HEK293T (cell line): ENCODE measurements at regions not wholly inside any gene's neighbourhood (a gene's known extent, or its start where the extent isn't known, plus 50 kb on each side); places are given as distances from the start of the nearest gene placed in this dataset.

Source experiments
- CTCF ChIA-PET: fragments of 350-600 bp; formaldehyde crosslinking; extraction: SDS; loops from one replicate; lab custom pipeline; 2021; ENCODE audit warnings: antibody characterized with exemption, inconsistent platforms; lab: Yijun Ruan, JAX
- POLR2A ChIA-PET: fragments of 350-600 bp; formaldehyde crosslinking; extraction: SDS; loops from one replicate; lab custom pipeline; 2020; ENCODE audit warnings: antibody characterized with exemption, inconsistent platforms; lab: Yijun Ruan, JAX
- DNase-seq: peaks from one replicate; pipeline ENCODE4 v3.0.0; 2012; ENCODE audit warnings: mixed read lengths; ENCODE audit errors: extremely low spot score
- ARNT ChIP-seq: fragments of 450-650 bp; IDR thresholded peaks from 2 replicates; pipeline ENCODE4 v1.6.1; 2017; ENCODE audit warnings: mild to moderate bottlenecking
- BHLHE40 ChIP-seq: fragments of 450-650 bp; IDR thresholded peaks from 2 replicates; pipeline ENCODE4 v1.6.1; 2016; ENCODE audit warnings: mild to moderate bottlenecking, moderate library complexity, borderline replicate concordance
- CTBP1 ChIP-seq: fragments of 450-650 bp; IDR thresholded peaks from 2 replicates; pipeline ENCODE4 v1.6.1; 2016; ENCODE audit warnings: borderline replicate concordance
- ELF4 ChIP-seq: fragments of 450-650 bp; IDR thresholded peaks from 2 replicates; pipeline ENCODE4 v1.6.1; 2017; ENCODE audit warnings: antibody characterized with exemption
- FOXA1 ChIP-seq: fragments of 450-650 bp; IDR thresholded peaks from 2 replicates; pipeline ENCODE4 v1.6.1; 2016; ENCODE audit warnings: mild to moderate bottlenecking
- FOXK2 ChIP-seq: fragments of 450-650 bp; IDR thresholded peaks from 2 replicates; pipeline ENCODE4 v1.6.1; 2016; ENCODE audit warnings: mild to moderate bottlenecking
- FOXM1 ChIP-seq: fragments of 450-650 bp; IDR thresholded peaks from 2 replicates; pipeline ENCODE4 v1.6.1; 2017; ENCODE audit warnings: mild to moderate bottlenecking, borderline replicate concordance
- HDGF ChIP-seq: fragments of 450-650 bp; IDR thresholded peaks from 2 replicates; pipeline ENCODE4 v1.6.1; 2017; ENCODE audit warnings: antibody characterized with exemption, borderline replicate concordance
- L3MBTL2 ChIP-seq: fragments of 450-650 bp; conservative IDR thresholded peaks from 2 replicates; pipeline ENCODE4 v1.6.1; 2016; ENCODE audit warnings: mild to moderate bottlenecking
- LEF1 ChIP-seq: fragments of 450-650 bp; IDR thresholded peaks from 2 replicates; pipeline ENCODE4 v1.6.1; 2017; ENCODE audit warnings: mild to moderate bottlenecking, borderline replicate concordance
- NFRKB ChIP-seq: fragments of 450-650 bp; IDR thresholded peaks from 2 replicates; pipeline ENCODE4 v1.6.1; 2016; ENCODE audit warnings: mild to moderate bottlenecking, moderate library complexity
- SP1 ChIP-seq: fragments of 450-650 bp; IDR thresholded peaks from 2 replicates; pipeline ENCODE4 v1.6.1; 2017
- SUZ12 ChIP-seq: fragments of 450-650 bp; IDR thresholded peaks from 2 replicates; pipeline ENCODE4 v1.6.1; 2016; ENCODE audit warnings: mild to moderate bottlenecking
- TARDBP ChIP-seq: fragments of 450-650 bp; IDR thresholded peaks from 2 replicates; pipeline ENCODE4 v1.6.1; 2016
- ZNF384 ChIP-seq: fragments of 450-650 bp; IDR thresholded peaks from 2 replicates; pipeline ENCODE4 v1.6.1; 2016
- TF ChIP-seq, protein P1 (sequence below): fragments of 450-650 bp; IDR thresholded peaks from 2 replicates; pipeline ENCODE4 v1.6.1; 2016

DNA sequence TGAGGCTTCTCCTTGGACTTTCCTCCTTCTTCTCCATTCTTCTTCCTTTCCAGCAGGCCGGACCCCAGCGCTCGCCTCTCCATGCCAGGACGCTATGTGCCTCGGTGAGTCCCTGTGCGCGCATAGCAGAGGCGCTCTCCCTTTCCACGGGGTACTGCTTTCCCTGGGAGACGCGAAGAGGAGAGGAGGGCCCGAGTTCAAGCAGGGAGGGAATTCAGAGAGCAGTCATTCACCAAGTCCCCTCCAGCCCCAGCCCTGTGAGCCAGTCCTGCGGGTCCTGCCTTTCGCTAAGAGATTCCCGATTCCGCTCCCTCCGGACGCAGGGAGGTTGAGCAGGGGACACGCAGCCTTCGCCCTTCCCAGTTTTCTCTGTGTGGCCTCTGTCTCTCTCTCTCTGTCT, 160.4 kb downstream of the EFNB2 start:
- POLR2A ChIA-PET, result no interaction called here
- DNase-seq, result no peak
- TF ChIP-seq FOXM1 (no peak), NFRKB (no peak), CTBP1 (no peak), LEF1 (no peak), L3MBTL2 (no peak), TARDBP (no peak), HDGF (no peak), FOXK2 (no peak), ELF4 (no peak), SP1 (no peak), ZNF384 (no peak), FOXA1 (no peak), SUZ12 (no peak), BHLHE40 (no peak)
- TF ChIP-seq, protein P1, sequence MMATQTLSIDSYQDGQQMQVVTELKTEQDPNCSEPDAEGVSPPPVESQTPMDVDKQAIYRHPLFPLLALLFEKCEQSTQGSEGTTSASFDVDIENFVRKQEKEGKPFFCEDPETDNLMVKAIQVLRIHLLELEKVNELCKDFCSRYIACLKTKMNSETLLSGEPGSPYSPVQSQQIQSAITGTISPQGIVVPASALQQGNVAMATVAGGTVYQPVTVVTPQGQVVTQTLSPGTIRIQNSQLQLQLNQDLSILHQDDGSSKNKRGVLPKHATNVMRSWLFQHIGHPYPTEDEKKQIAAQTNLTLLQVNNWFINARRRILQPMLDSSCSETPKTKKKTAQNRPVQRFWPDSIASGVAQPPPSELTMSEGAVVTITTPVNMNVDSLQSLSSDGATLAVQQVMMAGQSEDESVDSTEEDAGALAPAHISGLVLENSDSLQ, result no peak
- CTCF ChIA-PET, result no interaction called here

DNA sequence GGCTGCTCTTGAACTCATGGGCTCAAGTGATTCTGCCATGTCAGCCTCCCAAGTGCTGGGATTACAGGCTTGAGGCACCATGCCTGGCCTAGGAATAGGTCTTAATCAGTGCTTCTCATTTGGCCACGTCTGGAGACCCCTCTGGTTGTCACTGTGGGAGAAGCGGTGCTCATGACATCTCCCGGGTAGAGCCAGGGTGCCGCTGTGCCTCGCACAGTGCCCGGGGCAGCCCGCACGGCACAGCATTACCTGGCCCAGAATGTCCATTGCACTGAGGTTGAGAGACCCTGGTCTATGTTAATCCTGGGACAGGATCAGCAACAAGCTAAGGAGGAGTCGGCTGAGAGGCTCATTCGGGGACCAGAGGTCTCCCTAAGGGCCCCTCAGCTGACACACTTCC, 160.8 kb downstream of the EFNB2 start:
- TF ChIP-seq FOXK2 (no peak), NFRKB (no peak), SUZ12 (no peak), ELF4 (no peak), ARNT (no peak), SP1 (no peak), HDGF (no peak), LEF1 (no peak), L3MBTL2 (no peak), TARDBP (no peak), BHLHE40 (no peak), ZNF384 (no peak), FOXA1 (no peak), FOXM1 (no peak), CTBP1 (no peak)
- TF ChIP-seq, protein P1, result no peak
- ChIA-PET POLR2A (no interaction called here), CTCF (no interaction called here)
- no peak for DNase-seq

DNA sequence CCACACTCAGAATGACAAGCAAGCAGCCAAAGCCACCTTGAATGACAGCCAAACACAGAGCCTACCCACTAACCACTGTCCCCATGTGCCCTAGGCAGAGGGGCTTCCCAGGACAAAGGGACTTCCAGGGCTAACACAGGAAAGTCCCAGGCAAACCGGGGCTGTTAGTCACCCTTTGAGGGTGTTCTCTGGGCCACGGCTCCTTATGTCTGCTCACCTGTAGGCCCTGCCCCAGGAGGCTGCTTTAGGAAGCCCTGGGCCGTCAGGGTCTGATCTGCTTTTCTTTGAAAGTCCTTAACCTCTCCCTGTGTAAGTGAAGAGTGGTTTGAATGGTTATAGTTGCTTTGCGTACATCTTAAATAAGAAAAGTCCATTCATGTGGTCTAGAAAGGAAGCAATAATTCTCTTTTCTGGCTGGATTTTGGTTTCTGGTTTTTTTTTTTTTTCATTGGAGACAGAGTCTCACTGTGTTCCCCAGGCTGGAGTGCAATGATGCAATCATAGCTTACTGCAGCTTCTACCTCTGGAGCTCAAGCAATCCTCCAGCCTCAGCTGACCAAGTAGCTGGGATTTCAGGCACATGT, 161.4 kb downstream of the EFNB2 start:
- DNase-seq, result no peak
- TF ChIP-seq NFRKB (no peak), ELF4 (no peak), SUZ12 (no peak), TARDBP (no peak), CTBP1 (no peak), FOXA1 (no peak), HDGF (no peak), L3MBTL2 (no peak), LEF1 (no peak), FOXK2 (no peak), SP1 (no peak), BHLHE40 (no peak), ARNT (no peak), FOXM1 (no peak)
- TF ChIP-seq, protein P1, result no peak
- ChIA-PET POLR2A (interaction anchor here (0.8 kb wide), 1 partner anchor 16 kb away, joined by 3 read pairs; no protein-coding TSS in a partner anchor), CTCF (no interaction called here)

DNA sequence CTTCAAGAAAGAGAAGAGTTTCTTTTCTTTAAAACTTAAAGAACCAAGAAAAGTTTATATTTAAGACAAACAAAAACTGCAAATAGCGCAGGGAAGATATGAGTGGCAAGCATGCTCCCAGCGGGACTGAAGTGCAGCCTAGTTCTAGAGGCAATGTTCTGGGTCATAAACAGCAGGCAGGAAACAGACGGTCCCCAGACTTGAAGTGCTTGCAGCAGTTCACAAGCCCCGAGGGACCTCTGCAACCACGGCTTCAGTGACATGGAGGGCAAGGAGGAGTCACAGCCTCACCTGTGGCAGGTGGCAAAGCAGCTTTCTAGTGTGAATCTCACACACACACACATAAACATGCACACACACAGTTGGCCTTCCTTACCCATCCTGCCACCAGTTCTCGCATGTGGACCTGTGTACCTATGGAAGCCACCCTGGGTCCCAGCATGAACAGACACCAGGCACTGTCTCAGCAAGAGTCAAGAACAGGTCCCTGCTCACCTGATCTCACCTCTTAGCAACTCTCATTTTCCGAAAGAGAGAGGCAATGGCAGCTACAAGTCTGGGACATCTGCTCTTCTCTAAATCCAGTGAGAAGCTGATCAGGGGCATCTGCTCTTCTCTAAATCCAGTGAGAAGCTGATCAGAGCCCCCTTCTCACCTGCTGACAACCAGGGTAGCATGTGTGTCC, 162.0 kb downstream of the EFNB2 start:
- TF ChIP-seq FOXK2, result no peak
- TF ChIP-seq SUZ12, result no peak
- TF ChIP-seq TARDBP, result no peak
- TF ChIP-seq, protein P1, result no peak
- no peak for TF ChIP-seq FOXA1
- TF ChIP-seq FOXM1, result no peak
- ChIA-PET POLR2A (interaction anchor here (0.8 kb wide), 1 partner anchor 15 kb away, joined by 3 read pairs; no protein-coding TSS in a partner anchor), CTCF (no interaction called here)
- no peak for DNase-seq

DNA sequence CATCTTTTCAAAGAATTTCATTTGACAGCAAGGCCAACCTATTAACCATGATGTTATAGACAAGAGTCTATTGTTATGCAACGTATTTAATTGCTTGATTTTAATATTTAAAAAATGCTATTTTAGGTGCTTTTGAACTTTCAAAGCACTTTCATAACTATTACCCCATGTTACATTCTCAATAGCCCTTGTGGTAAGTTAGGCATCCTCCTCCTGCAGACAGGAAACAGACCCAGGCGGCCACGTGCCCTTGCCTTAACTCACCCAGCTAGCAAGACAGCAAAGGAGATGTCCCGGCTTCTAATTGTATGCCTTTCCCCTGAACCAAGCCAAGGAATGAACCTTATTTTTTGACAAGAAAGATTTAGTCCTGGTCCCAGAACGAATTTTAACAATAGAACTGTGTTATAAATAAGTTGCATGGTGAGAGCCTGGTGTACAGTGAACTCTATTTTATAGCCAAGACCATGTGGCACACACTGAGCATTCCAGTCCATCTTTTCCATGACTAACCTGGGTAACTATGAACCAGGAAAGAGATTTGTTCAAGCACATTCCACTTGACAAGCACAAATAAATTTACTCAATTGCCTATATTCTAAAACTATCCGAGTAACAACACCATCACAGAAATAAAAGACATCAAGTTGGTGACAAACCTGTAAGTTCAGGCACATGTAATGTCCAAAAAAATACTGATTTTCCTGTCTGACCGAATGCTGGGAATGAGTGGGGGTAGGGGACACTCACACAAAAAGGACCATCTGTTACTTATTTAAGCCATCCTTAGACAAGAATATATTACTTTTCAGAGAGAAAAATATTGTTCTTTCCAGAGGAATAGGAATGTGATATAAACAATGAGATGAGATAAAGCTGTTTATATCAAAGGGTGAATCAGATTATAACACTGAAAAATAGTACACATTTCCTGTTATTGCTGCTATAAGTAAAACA, 163.0 kb downstream of the EFNB2 start:
- POLR2A ChIA-PET, result no interaction called here
- CTCF ChIA-PET, result no interaction called here
- DNase-seq, result no peak
- no peak for TF ChIP-seq SP1
- no peak for TF ChIP-seq NFRKB
- no peak for TF ChIP-seq SUZ12
- TF ChIP-seq L3MBTL2, result no peak
- TF ChIP-seq FOXK2, result no peak
- no peak for TF ChIP-seq BHLHE40
- TF ChIP-seq FOXA1, result no peak
- TF ChIP-seq, protein P1, result no peak
- TF ChIP-seq ZNF384, result no peak
- no peak for TF ChIP-seq LEF1
- no peak for TF ChIP-seq HDGF
- no peak for TF ChIP-seq ELF4
- TF ChIP-seq FOXM1, result no peak
- TF ChIP-seq TARDBP, result no peak
- TF ChIP-seq CTBP1, result no peak
